Trophoblast cell (in vitro differentiated cells and primary cell): ENCODE measurements at regions not wholly inside any gene's neighbourhood (a gene's known extent, or its start where the extent isn't known, plus 50 kb on each side); places are given as distances from the start of the nearest gene placed in this dataset.

Experiments
- DNase-seq, 2 donors: peaks; one replicate each; pipeline ENCODE4 v3.0.0-alpha.2; 2016
- H2AFZ ChIP-seq: 2 replicates; pipeline ENCODE4 v1.6.1; 2013; ENCODE audit warnings: low read length, moderate library complexity, mild to moderate bottlenecking; ENCODE audit not compliant: insufficient read depth, poor library complexity
- H2AK5ac ChIP-seq: 2 replicates; pipeline ENCODE4 v1.6.1; 2013; ENCODE audit warnings: mild to moderate bottlenecking, low read length
- H2BK120ac ChIP-seq: 2 replicates; pipeline ENCODE4 v1.6.1; 2013; ENCODE audit warnings: low read length, mild to moderate bottlenecking, moderate library complexity; ENCODE audit not compliant: insufficient read depth, poor library complexity
- H2BK12ac ChIP-seq: 2 replicates; pipeline ENCODE4 v1.6.1; 2013; ENCODE audit warnings: mild to moderate bottlenecking, low read length, moderate library complexity
- H2BK5ac ChIP-seq: 2 replicates; pipeline ENCODE4 v1.6.1; 2013; ENCODE audit warnings: low read length, low read depth, moderate library complexity, mild to moderate bottlenecking; ENCODE audit not compliant: poor library complexity
- H3K14ac ChIP-seq: 2 replicates; pipeline ENCODE4 v1.6.1; 2013; ENCODE audit warnings: mild to moderate bottlenecking, low read length
- H3K18ac ChIP-seq: 2 replicates; pipeline ENCODE4 v1.6.1; 2013; ENCODE audit warnings: mild to moderate bottlenecking, low read length
- H3K23ac ChIP-seq: 2 replicates; pipeline ENCODE4 v1.6.1; 2013; ENCODE audit warnings: low read length
- H3K27ac ChIP-seq: 2 replicates; pipeline ENCODE4 v1.5.1; 2013; ENCODE audit warnings: low read depth, mild to moderate bottlenecking, inconsistent platforms, low read length, moderate library complexity
- H3K27me3 ChIP-seq: 2 replicates; pipeline ENCODE4 v1.6.1; 2013; ENCODE audit warnings: inconsistent platforms, mild to moderate bottlenecking, low read length, moderate library complexity; ENCODE audit not compliant: insufficient read depth
- H3K36me3 ChIP-seq, 2 experiments: 1 replicate in 1 of 2; 2 replicates in 1 of 2; pipeline ENCODE4 v1.6.1; 2013; ENCODE audit warnings: low read length in 2 of 2, mild to moderate bottlenecking in 2 of 2, moderate library complexity in 1 of 2; ENCODE audit not compliant: insufficient read depth in 2 of 2, control insufficient read depth in 1 of 2
- H3K4ac ChIP-seq: 2 replicates; pipeline ENCODE4 v1.6.1; 2013; ENCODE audit warnings: low read depth, mild to moderate bottlenecking, low read length, moderate library complexity
- H3K4me1 ChIP-seq, 2 experiments: 1 replicate in 1 of 2; 2 replicates in 1 of 2; pipeline ENCODE4 v1.6.1; 2013; ENCODE audit warnings: low read length in 2 of 2, mild to moderate bottlenecking in 2 of 2, moderate library complexity in 1 of 2; ENCODE audit not compliant: insufficient read depth in 2 of 2, control insufficient read depth in 1 of 2
- H3K4me2 ChIP-seq: 2 replicates; pipeline ENCODE4 v1.6.1; 2013; ENCODE audit warnings: inconsistent platforms, mild to moderate bottlenecking, low read length, moderate library complexity
- H3K4me3 ChIP-seq: 2 replicates; pipeline ENCODE4 v1.5.1; 2013; ENCODE audit warnings: mild to moderate bottlenecking, low read depth, low read length, inconsistent platforms
- H3K79me1 ChIP-seq: one replicate; pipeline ENCODE4 v1.6.1; 2013; ENCODE audit warnings: low read length
- H3K79me2 ChIP-seq: 2 replicates; pipeline ENCODE4 v1.6.1; 2013; ENCODE audit warnings: low read length, mild to moderate bottlenecking; ENCODE audit not compliant: control insufficient read depth, insufficient read depth, poor library complexity
- H3K9ac ChIP-seq: 2 replicates; pipeline ENCODE4 v1.6.1; 2013; ENCODE audit warnings: mild to moderate bottlenecking, low read length
- H3K9me3 ChIP-seq: 2 replicates; pipeline ENCODE4 v1.6.1; 2013; ENCODE audit warnings: low read depth, mild to moderate bottlenecking, control low read depth, inconsistent platforms, low read length; ENCODE audit not compliant: insufficient read depth
- H4K12ac ChIP-seq: 2 replicates; pipeline ENCODE4 v1.6.1; 2013; ENCODE audit warnings: low read depth, mild to moderate bottlenecking, low read length, moderate library complexity
- H4K8ac ChIP-seq: 2 replicates; pipeline ENCODE4 v1.6.1; 2013; ENCODE audit warnings: low read depth, mild to moderate bottlenecking, low read length, moderate library complexity
- H4K91ac ChIP-seq: one replicate; pipeline ENCODE4 v1.6.1; 2013; ENCODE audit warnings: low read depth, mild to moderate bottlenecking, low read length, moderate library complexity
- WGBS: extraction: QIAGEN DNeasy Blood & Tissue Kit; methylation state at CpG from one replicate; pipeline ENCODE4 v1.1.7; 2013; ENCODE audit warnings: missing lambda C conversion rate; ENCODE audit not compliant: insufficient read length, insufficient coverage; ENCODE audit errors: extremely low coverage; 5-methylcytosine and 5-hydroxymethylcytosine counted together

GRCh38 chr3:65276551-65276950, 588.8 kb upstream of the ADAMTS9 start:
- WGBS: no CpG with 5 or more reads among the region's 4 CpGs
- Histone ChIP-seq H3K4me3 (no peak overlapping the region), H4K8ac (no peak overlapping the region), H3K4me1 (no peaks in the 10 kb centered on the region), H3K79me1 (no peaks in the 10 kb centered on the region), H3K18ac (no peak overlapping the region), H2BK5ac (no peak overlapping the region), H3K27ac (no peak overlapping the region), H3K23ac (no peak overlapping the region), H4K12ac (no peak overlapping the region), H3K9ac (no peak overlapping the region), H3K14ac (no peak overlapping the region), H3K4me2 (no peak overlapping the region), H4K91ac (no peak overlapping the region), H2AK5ac (no peak overlapping the region), H3K4ac (no peak overlapping the region), H2AFZ (no peak overlapping the region), H3K79me2 (no peaks in the 10 kb centered on the region), H2BK12ac (no peak overlapping the region), H3K27me3 (no peaks in the 10 kb centered on the region), H2BK120ac (no peak overlapping the region), H3K9me3 (no peaks in the 10 kb centered on the region), H3K36me3 (no peaks in the 10 kb centered on the region)
- DNase-seq: no peak

- Histone ChIP-seq H2BK12ac (no peak overlapping the region), H4K12ac (no peak overlapping the region), H3K4me2 (no peak overlapping the region), H2BK120ac (no peak overlapping the region), H3K79me2 (no peaks in the 10 kb centered on the region), H4K91ac (no peak overlapping the region), H4K8ac (no peak overlapping the region), H3K27ac (no peak overlapping the region), H3K23ac (no peak overlapping the region), H3K79me1 (no peaks in the 10 kb centered on the region), H2BK5ac (no peak overlapping the region), H2AFZ (no peak overlapping the region), H3K9me3 (no peaks in the 10 kb centered on the region), H3K9ac (no peak overlapping the region), H3K4me3 (no peak overlapping the region), H3K4ac (no peak overlapping the region), H3K18ac (no peak overlapping the region), H3K4me1 (no peaks in the 10 kb centered on the region), H3K14ac (no peak overlapping the region), H2AK5ac (no peak overlapping the region), H3K36me3 (no peaks in the 10 kb centered on the region), H3K27me3 (no peaks in the 10 kb centered on the region)
- DNase-seq: no peak
- no CpG with 5 or more reads among the region's 1 CpG for whole genome bisulfite sequencing
Observed at GRCh38 chr3:65268426-65268825, 580.6 kb upstream of the ADAMTS9 start.

DNA sequence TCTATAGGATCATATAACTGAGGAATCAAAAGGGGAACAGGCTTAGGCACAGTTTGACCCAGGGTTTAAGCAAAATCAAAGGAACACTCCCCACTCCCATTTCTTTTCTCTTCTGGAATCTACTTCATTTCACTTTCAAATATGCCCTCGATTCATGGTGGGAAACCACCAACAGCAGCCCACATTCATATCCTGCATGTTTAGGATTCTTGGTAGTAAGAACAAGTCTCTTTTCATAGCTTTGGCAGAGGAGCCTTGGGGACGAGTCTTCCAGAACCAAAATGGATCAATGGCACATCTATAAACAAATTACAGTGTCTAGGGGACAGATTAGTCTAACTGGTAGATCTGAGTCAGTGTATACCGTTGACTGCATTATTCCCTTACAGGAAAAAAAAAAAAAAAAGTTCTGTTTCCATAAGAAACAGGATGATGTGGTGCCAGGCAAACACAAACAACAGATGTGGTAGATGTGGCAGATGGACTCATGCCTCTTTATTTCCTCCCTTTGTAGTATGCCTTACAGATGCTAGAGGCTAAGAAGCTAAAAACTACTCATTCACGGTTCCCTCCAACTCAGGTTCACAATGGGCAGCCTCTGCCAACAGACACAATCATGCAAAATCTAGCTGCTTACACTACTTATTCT, 578.3 kb upstream of the ADAMTS9 start:
- H3K27me3 ChIP-seq: no peaks in the 10 kb centered on the region
- no peak overlapping the region for H4K8ac ChIP-seq
- H3K4me3 ChIP-seq: no peak overlapping the region
- no peak overlapping the region for H2BK12ac ChIP-seq
- no peaks in the 10 kb centered on the region for H3K9me3 ChIP-seq
- H3K4me1 ChIP-seq: no peaks in the 10 kb centered on the region
- H2AK5ac ChIP-seq: no peak overlapping the region
- H3K18ac ChIP-seq: no peak overlapping the region
- WGBS: no CpG with 5 or more reads among the region's 4 CpGs
- no peak overlapping the region for H2BK120ac ChIP-seq
- H3K14ac ChIP-seq: no peak overlapping the region
- no peaks in the 10 kb centered on the region for H3K79me2 ChIP-seq
- no peak for DNase-seq
- no peaks in the 10 kb centered on the region for H3K36me3 ChIP-seq
- no peak overlapping the region for H3K4me2 ChIP-seq
- H2BK5ac ChIP-seq: no peak overlapping the region
- no peak overlapping the region for H2AFZ ChIP-seq
- H3K23ac ChIP-seq: no peak overlapping the region
- no peak overlapping the region for H3K27ac ChIP-seq
- H3K9ac ChIP-seq: no peak overlapping the region
- no peaks in the 10 kb centered on the region for H3K79me1 ChIP-seq
- H4K91ac ChIP-seq: no peak overlapping the region
- H3K4ac ChIP-seq: no peak overlapping the region
- no peak overlapping the region for H4K12ac ChIP-seq

DNA sequence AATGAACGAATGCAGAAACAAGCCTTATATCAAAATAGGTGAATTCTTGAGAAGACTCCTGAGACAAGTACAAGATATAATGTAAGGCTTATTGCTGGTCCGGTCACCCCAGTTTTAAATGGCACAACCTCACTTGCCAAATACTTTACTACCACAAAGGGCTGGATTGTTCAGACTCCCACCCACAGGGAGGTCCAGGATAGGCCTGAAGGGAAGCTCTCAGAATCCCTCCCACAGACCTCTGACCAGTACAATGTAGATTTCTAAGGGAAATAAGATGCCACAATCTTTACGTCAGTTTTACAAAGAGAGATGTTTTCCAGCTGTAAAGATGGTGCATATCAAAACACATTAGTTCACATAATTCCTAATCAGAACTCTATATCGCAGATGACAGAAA, 577.7 kb upstream of the ADAMTS9 start:
- Histone ChIP-seq H2BK12ac (no peak overlapping the region), H3K18ac (no peak overlapping the region), H2AFZ (no peak overlapping the region), H3K9me3 (no peaks in the 10 kb centered on the region), H3K27ac (no peak overlapping the region), H3K4me2 (no peak overlapping the region), H3K27me3 (no peaks in the 10 kb centered on the region), H2BK120ac (no peak overlapping the region), H4K12ac (no peak overlapping the region), H3K9ac (no peak overlapping the region), H2AK5ac (no peak overlapping the region), H3K79me1 (no peaks in the 10 kb centered on the region), H4K8ac (no peak overlapping the region), H3K79me2 (no peaks in the 10 kb centered on the region), H2BK5ac (no peak overlapping the region), H3K36me3 (no peaks in the 10 kb centered on the region), H3K4me3 (no peak overlapping the region), H3K4me1 (no peaks in the 10 kb centered on the region), H3K4ac (no peak overlapping the region), H3K14ac (no peak overlapping the region), H4K91ac (no peak overlapping the region), H3K23ac (no peak overlapping the region)
- no CpG with 5 or more reads among the region's 4 CpGs for WGBS
- DNase-seq: no peak
